HepG2 (cell line): ENCODE measurements at regions not wholly inside any gene's neighbourhood (a gene's known extent, or its start where the extent isn't known, plus 50 kb on each side); places are given as distances from the start of the nearest gene placed in this dataset.

Source experiments
- ATAC-seq: fragments of 200-7000 bp; cut with Tn5 transposase; 3 replicates; pipeline ENCODE4 v1.9.1; 2020; ENCODE audit warnings: mild to moderate bottlenecking, moderate library complexity
- BruUV-seq: library from RNA; stranded (reverse); fragments of 400-500 nt; replicated peaks from 2 replicates; lab custom pipeline; 2021; lab: Mats Ljungman, UMichigan
- CTCF ChIA-PET: fragments of 300-600 bp; formaldehyde crosslinking; extraction: SDS; loops from one replicate; lab custom pipeline; 2021; ENCODE audit warnings: low total read pairs, inconsistent platforms, low intra/inter-chr PET ratio; lab: Yijun Ruan, JAX
- POLR2A ChIA-PET: fragments of 350-600 bp; sonication (Branson Sonifier 250); formaldehyde crosslinking; loops from one replicate; lab custom pipeline; 2020; ENCODE audit warnings: antibody characterized with exemption, inconsistent platforms; lab: Yijun Ruan, JAX
- DNase-seq: peaks from one replicate; pipeline ENCODE4 v3.0.0-alpha.2; 2015; ENCODE audit warnings: low spot score
- FAIRE-seq: peaks from 3 replicates; lab custom pipeline; 2011; peaks lifted over from hg19 to GRCh38; lab: Jason Lieb, UNC
- H2AFZ ChIP-seq: one replicate; pipeline ENCODE4 v1.6.1; 2011; ENCODE audit warnings: low read length, inconsistent platforms
- H3K27ac ChIP-seq: fragments of 300-600 bp; 3 replicates; pipeline ENCODE4 v1.8.0; 2011; ENCODE audit warnings: mixed run types, mild to moderate bottlenecking, mixed read lengths, low read length, inconsistent platforms; ENCODE audit not compliant: insufficient read depth; ENCODE audit errors: extremely low read length
- H3K27me3 ChIP-seq, 2 experiments: fragments of 200-600 bp in 1 of 2; 2 replicates in 1 of 2; 3 replicates in 1 of 2; pipeline versions ENCODE4 v1.6.0 to v1.8.0; 2011; ENCODE audit warnings: low read length in 2 of 2, mild to moderate bottlenecking in 2 of 2, moderate library complexity in 2 of 2, inconsistent platforms in 1 of 2; ENCODE audit not compliant: insufficient read depth in 2 of 2, control insufficient read depth in 1 of 2
- H3K36me3 ChIP-seq, 2 experiments: fragments of 200-600 bp in 1 of 2; replicated peaks in 1 of 2; 2 replicates in 1 of 2; 3 replicates in 1 of 2; pipeline versions ENCODE4 v1.5.1 to v1.8.0; 2011; ENCODE audit warnings: low read length in 2 of 2, inconsistent platforms in 1 of 2; ENCODE audit not compliant: insufficient read depth in 2 of 2, control insufficient read depth in 1 of 2
- H3K4me1 ChIP-seq: 2 replicates; pipeline ENCODE4 v1.5.1; 2012; ENCODE audit warnings: low read length, inconsistent platforms; ENCODE audit not compliant: insufficient read depth
- H3K4me2 ChIP-seq: 2 replicates; pipeline ENCODE4 v1.6.0; 2011; ENCODE audit warnings: low read depth, low read length, inconsistent platforms
- H3K4me3 ChIP-seq, 3 experiments: fragments of 200-600 bp in 1 of 3; sonication (generic), shearing (Covaris generic) in 1 of 3; replicated peaks in 1 of 3; 2 replicates each; pipeline ENCODE4 v1.5.1; 2011 to 2016; ENCODE audit warnings: low read length in 3 of 3, inconsistent platforms in 2 of 3, low read depth in 2 of 3, mild to moderate bottlenecking in 2 of 3, control low read depth in 1 of 3, mixed read lengths in 1 of 3; ENCODE audit not compliant: insufficient read depth in 1 of 3
- H3K79me2 ChIP-seq: one replicate; pipeline ENCODE4 v1.6.1; 2011; ENCODE audit warnings: low read length, inconsistent platforms; ENCODE audit not compliant: insufficient read depth
- H3K9ac ChIP-seq: 2 replicates; pipeline ENCODE4 v1.6.0; 2011; ENCODE audit warnings: mild to moderate bottlenecking, low read depth, low read length, inconsistent platforms; ENCODE audit not compliant: insufficient read depth
- H3K9me3 ChIP-seq: 2 replicates; pipeline ENCODE4 v1.5.1; 2012; ENCODE audit warnings: mild to moderate bottlenecking, low read length
- H4K20me1 ChIP-seq: 2 replicates; pipeline ENCODE4 v1.6.0; 2011; ENCODE audit warnings: inconsistent platforms, mild to moderate bottlenecking, low read length, moderate library complexity; ENCODE audit not compliant: insufficient read depth
- ATAD3A ChIP-seq: sonication (generic); formaldehyde crosslinking; IDR thresholded peaks from 2 replicates; pipeline ENCODE4 v1.4.0; 2020; ENCODE audit warnings: missing genetic modification reagents
- EHMT2 ChIP-seq: fragments of 200-600 bp; sonication (generic); IDR thresholded peaks from 2 replicates; pipeline ENCODE4 v1.7.0; 2017; ENCODE audit warnings: antibody characterized with exemption, low read depth, low read length, borderline replicate concordance
- HOXA5 ChIP-seq: sonication (generic); formaldehyde crosslinking; IDR thresholded peaks from 2 replicates; pipeline ENCODE4 v1.4.0; 2020; ENCODE audit warnings: missing genetic modification reagents
- MATR3 ChIP-seq: sonication (generic); formaldehyde crosslinking; IDR thresholded peaks from 2 replicates; pipeline ENCODE4 v1.4.0; 2020; ENCODE audit warnings: missing genetic modification reagents
- MYC ChIP-seq: sonication (generic); formaldehyde crosslinking; IDR thresholded peaks from 2 replicates; pipeline ENCODE4 v1.9.0; 2021; ENCODE audit warnings: missing genetic modification reagents, borderline replicate concordance
- NR2F1 ChIP-seq, 2 experiments: fragments of 450-650 bp in 1 of 2; formaldehyde crosslinking in 1 of 2; IDR thresholded peaks; 2 replicates each; pipeline versions ENCODE4 v1.5.0 to v1.6.1; 2016 to 2020; ENCODE audit warnings: mild to moderate bottlenecking in 1 of 2, missing compliant biosample characterization in 1 of 2, missing genetic modification reagents in 1 of 2, moderate library complexity in 1 of 2
- PRMT3 ChIP-seq: sonication (generic); formaldehyde crosslinking; IDR thresholded peaks from 2 replicates; pipeline ENCODE4 v1.8.1; 2022; ENCODE audit warnings: low read depth, mild to moderate bottlenecking, moderate library complexity, missing genetic modification reagents, borderline replicate concordance
- SKI ChIP-seq: fragments of 450-650 bp; IDR thresholded peaks from one replicate; pipeline ENCODE4 v1.6.1; 2018; ENCODE audit warnings: mild to moderate bottlenecking; ENCODE audit not compliant: partially characterized antibody
- SP2 ChIP-seq: sonication (generic); formaldehyde crosslinking; IDR thresholded peaks from 2 replicates; pipeline ENCODE4 v1.5.1; 2020; ENCODE audit warnings: mild to moderate bottlenecking, missing genetic modification reagents
- ZFP37 ChIP-seq: sonication (generic); formaldehyde crosslinking; IDR thresholded peaks from 2 replicates; pipeline ENCODE4 v1.4.0; 2020; ENCODE audit warnings: missing genetic modification reagents, borderline replicate concordance
- ZNF432 ChIP-seq: sonication (generic); formaldehyde crosslinking; IDR thresholded peaks from 2 replicates; pipeline ENCODE4 v1.5.0; 2020; ENCODE audit warnings: missing genetic modification reagents, mild to moderate bottlenecking, borderline replicate concordance
- ZNF776 ChIP-seq: sonication (generic); formaldehyde crosslinking; IDR thresholded peaks from 2 replicates; pipeline ENCODE4 v1.4.0; 2020; ENCODE audit warnings: mild to moderate bottlenecking, missing genetic modification reagents
- WGBS: methylation state at CpG from one replicate; pipeline ENCODE4 v1.1.6; 2017; ENCODE audit warnings: low lambda C conversion rate; 5-methylcytosine and 5-hydroxymethylcytosine counted together
- in situ Hi-C: cut with HindIII; loops from 2 replicates; pipeline ENCODE4 v1.10.0; 2017; ENCODE audit warnings: low pct_unique_long_range_greater_than_20kb; ENCODE audit not compliant: extremely low pct_ligation_motif_present
- intact Hi-C: fragments of 100-400 bp; cut with micrococcal nuclease; formaldehyde crosslinking; loops from one replicate; pipeline ENCODE4 v1.10.0; 2022; ENCODE audit not compliant: unreplicated experiment
- TF ChIP-seq, protein P1 (sequence below): sonication (generic); formaldehyde crosslinking; IDR thresholded peaks from 2 replicates; pipeline ENCODE4 v1.4.0; 2020; ENCODE audit warnings: mild to moderate bottlenecking, missing genetic modification reagents, borderline replicate concordance
- TF ChIP-seq, protein P2 (sequence below): sonication (generic); IDR thresholded peaks from 2 replicates; pipeline ENCODE4 v1.6.1; 2016; ENCODE audit warnings: low read depth, borderline replicate concordance
- TF ChIP-seq, protein P3 (sequence below): sonication (generic); formaldehyde crosslinking; conservative IDR thresholded peaks from 2 replicates; pipeline ENCODE4 v1.8.1; 2023; ENCODE audit warnings: missing genetic modification reagents
- TF ChIP-seq, protein P4 (sequence below): sonication (generic); formaldehyde crosslinking; IDR thresholded peaks from 2 replicates; pipeline ENCODE4 v1.4.0; 2020; ENCODE audit warnings: low read depth, mild to moderate bottlenecking, missing genetic modification reagents
- TF ChIP-seq, protein P5 (sequence below): sonication (generic); formaldehyde crosslinking; IDR thresholded peaks from 2 replicates; pipeline ENCODE4 v1.8.0; 2022; ENCODE audit warnings: mild to moderate bottlenecking, missing genetic modification reagents, borderline replicate concordance

DNA sequence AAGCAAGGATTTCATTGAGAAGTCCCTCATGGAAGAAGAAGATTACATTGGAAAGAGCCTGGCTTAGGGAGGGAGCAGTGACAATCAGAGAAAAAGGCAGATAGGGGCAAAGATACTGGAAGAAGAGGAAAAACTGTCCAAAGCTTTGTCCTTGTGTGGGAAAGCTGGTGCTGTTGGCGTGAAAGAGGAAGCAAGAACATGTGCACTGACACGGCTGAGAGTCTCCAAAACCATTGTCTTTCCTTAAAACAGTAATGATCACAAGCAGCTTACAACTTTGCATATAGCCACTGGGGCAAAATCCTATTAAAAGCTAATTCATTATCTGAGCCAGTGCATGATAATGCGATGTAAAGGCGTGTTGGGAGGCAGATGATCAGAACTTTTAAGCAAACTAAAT, 85.1 kb upstream of the ESR1 start:
- BruUV-seq = no TSS peak
- Histone ChIP-seq H4K20me1 (no peaks in the 10 kb centered on the region), H3K4me3 (no peak overlapping the region), H3K4me1 (no peaks in the 10 kb centered on the region), H3K27me3 (peaks cover 0 to 2% of the 10 kb centered on the region in 2 experiments; a peak in 1 of 5 replicates), H3K9me3 (no peaks in the 10 kb centered on the region), H3K27ac (no peak overlapping the region), H3K4me2 (no peak overlapping the region), H3K9ac (no peak overlapping the region), H3K36me3 (no peaks in the 10 kb centered on the region), H2AFZ (no peak overlapping the region), H3K79me2 (no peaks in the 10 kb centered on the region)
- in situ Hi-C loops (no loop called here), intact Hi-C loops (no loop called here)
- POLR2A ChIA-PET = no interaction called here
- no peak for TF ChIP-seq NR2F1 (CRISPR knock-in tag; IDR thresholded peaks at IDR 0.05)
- TF ChIP-seq, protein P1, sequence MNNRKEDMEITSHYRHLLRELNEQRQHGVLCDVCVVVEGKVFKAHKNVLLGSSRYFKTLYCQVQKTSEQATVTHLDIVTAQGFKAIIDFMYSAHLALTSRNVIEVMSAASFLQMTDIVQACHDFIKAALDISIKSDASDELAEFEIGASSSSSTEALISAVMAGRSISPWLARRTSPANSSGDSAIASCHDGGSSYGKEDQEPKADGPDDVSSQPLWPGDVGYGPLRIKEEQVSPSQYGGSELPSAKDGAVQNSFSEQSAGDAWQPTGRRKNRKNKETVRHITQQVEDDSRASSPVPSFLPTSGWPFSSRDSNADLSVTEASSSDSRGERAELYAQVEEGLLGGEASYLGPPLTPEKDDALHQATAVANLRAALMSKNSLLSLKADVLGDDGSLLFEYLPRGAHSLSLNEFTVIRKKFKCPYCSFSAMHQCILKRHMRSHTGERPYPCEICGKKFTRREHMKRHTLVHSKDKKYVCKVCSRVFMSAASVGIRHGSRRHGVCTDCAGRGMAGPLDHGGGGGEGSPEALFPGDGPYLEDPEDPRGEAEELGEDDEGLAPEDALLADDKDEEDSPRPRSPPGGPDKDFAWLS (CRISPR knock-in tag) = no peak
- no peak for TF ChIP-seq SP2 (CRISPR knock-in tag)
- no peak for TF ChIP-seq PRMT3 (CRISPR knock-in tag)
- no peak for TF ChIP-seq MATR3 (CRISPR knock-in tag)
- TF ChIP-seq, protein P2, sequence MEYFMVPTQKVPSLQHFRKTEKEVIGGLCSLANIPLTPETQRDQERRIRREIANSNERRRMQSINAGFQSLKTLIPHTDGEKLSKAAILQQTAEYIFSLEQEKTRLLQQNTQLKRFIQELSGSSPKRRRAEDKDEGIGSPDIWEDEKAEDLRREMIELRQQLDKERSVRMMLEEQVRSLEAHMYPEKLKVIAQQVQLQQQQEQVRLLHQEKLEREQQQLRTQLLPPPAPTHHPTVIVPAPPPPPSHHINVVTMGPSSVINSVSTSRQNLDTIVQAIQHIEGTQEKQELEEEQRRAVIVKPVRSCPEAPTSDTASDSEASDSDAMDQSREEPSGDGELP = no peak
- no peak for TF ChIP-seq ZNF432 (CRISPR knock-in tag)
- no peak for TF ChIP-seq ATAD3A (CRISPR knock-in tag)
- TF ChIP-seq, protein P3, sequence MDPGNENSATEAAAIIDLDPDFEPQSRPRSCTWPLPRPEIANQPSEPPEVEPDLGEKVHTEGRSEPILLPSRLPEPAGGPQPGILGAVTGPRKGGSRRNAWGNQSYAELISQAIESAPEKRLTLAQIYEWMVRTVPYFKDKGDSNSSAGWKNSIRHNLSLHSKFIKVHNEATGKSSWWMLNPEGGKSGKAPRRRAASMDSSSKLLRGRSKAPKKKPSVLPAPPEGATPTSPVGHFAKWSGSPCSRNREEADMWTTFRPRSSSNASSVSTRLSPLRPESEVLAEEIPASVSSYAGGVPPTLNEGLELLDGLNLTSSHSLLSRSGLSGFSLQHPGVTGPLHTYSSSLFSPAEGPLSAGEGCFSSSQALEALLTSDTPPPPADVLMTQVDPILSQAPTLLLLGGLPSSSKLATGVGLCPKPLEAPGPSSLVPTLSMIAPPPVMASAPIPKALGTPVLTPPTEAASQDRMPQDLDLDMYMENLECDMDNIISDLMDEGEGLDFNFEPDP (CRISPR knock-in tag) = no peak
- no peak for TF ChIP-seq ZNF776
- TF ChIP-seq, protein P4, sequence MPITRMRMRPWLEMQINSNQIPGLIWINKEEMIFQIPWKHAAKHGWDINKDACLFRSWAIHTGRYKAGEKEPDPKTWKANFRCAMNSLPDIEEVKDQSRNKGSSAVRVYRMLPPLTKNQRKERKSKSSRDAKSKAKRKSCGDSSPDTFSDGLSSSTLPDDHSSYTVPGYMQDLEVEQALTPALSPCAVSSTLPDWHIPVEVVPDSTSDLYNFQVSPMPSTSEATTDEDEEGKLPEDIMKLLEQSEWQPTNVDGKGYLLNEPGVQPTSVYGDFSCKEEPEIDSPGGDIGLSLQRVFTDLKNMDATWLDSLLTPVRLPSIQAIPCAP = no peak
- TF ChIP-seq, protein P5, sequence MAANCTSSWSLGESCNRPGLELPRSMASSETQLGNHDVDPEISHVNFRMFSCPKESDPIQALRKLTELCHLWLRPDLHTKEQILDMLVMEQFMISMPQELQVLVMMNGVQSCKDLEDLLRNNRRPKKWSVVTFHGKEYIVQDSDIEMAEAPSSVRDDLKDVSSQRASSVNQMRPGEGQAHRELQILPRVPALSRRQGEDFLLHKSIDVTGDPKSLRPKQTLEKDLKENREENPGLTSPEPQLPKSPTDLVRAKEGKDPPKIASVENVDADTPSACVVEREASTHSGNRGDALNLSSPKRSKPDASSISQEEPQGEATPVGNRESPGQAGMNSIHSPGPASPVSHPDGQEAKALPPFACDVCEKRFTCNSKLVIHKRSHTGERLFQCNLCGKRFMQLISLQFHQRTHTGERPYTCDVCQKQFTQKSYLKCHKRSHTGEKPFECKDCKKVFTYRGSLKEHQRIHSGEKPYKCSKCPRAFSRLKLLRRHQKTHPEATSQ (CRISPR knock-in tag) = no peak
- no peak for TF ChIP-seq MYC (CRISPR knock-in tag)
- no peak for TF ChIP-seq HOXA5 (CRISPR knock-in tag)
- no peak for TF ChIP-seq EHMT2
- TF ChIP-seq SKI = no peak
- TF ChIP-seq ZFP37 (CRISPR knock-in tag) = no peak
- ATAC-seq (no peak), DNase-seq (no peak), FAIRE-seq (no peak)
- 56% methylated on average over 4 of the region's 4 CpGs for WGBS
- CTCF ChIA-PET = no interaction called here
